ENCODE measurements at regions not wholly inside any gene's neighbourhood (a gene's known extent, or its start where the extent isn't known, plus 50 kb on each side); places are given as distances from the start of the nearest gene placed in this dataset.

- Mint-ChIP-seq H3K4me3 (ENCODE audit: low read depth) (no peak overlapping the region), H3K9me3 (ENCODE audit: low read depth) (no peaks in the 10 kb centered on the region), H3K4me1 (ENCODE audit: low read depth) (no peaks in the 10 kb centered on the region), H3K27me3 (no peaks in the 10 kb centered on the region), H3K36me3 (ENCODE audit: insufficient read depth) (no peaks in the 10 kb centered on the region), H3K27ac (no peak overlapping the region)
- TF ChIP-seq, protein P1, sequence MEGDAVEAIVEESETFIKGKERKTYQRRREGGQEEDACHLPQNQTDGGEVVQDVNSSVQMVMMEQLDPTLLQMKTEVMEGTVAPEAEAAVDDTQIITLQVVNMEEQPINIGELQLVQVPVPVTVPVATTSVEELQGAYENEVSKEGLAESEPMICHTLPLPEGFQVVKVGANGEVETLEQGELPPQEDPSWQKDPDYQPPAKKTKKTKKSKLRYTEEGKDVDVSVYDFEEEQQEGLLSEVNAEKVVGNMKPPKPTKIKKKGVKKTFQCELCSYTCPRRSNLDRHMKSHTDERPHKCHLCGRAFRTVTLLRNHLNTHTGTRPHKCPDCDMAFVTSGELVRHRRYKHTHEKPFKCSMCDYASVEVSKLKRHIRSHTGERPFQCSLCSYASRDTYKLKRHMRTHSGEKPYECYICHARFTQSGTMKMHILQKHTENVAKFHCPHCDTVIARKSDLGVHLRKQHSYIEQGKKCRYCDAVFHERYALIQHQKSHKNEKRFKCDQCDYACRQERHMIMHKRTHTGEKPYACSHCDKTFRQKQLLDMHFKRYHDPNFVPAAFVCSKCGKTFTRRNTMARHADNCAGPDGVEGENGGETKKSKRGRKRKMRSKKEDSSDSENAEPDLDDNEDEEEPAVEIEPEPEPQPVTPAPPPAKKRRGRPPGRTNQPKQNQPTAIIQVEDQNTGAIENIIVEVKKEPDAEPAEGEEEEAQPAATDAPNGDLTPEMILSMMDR (IDR thresholded peaks at IDR 0.05; ENCODE audit: unreplicated experiment): no peak
- no peak for DNase-seq (ENCODE audit: low spot score, unreplicated experiment)
Measured at GRCh38 chr3:13148126-13148525, 74.9 kb upstream of the IQSEC1 start.

DNA sequence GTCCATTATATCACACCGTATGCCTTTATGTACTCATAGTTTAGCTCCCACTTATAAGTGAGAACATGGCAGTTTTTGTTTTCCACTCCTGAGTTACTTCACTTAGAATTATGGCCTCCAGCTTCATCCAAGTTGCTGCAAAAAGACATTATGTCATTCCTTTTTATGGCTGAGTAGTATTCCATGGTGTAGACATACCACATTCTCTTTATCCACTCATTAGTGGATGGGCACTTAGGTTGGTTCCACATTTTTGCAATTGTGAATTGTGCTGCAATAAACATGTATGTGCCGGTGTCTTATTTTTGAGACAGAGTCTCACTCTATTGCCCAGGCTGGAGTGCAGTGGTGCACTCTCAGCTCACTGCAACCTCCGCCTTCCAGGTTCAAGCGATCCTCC, 74.1 kb upstream of the IQSEC1 start:
- no peaks in the 10 kb centered on the region for H3K36me3 Mint-ChIP-seq (ENCODE audit: insufficient read depth)

DNA sequence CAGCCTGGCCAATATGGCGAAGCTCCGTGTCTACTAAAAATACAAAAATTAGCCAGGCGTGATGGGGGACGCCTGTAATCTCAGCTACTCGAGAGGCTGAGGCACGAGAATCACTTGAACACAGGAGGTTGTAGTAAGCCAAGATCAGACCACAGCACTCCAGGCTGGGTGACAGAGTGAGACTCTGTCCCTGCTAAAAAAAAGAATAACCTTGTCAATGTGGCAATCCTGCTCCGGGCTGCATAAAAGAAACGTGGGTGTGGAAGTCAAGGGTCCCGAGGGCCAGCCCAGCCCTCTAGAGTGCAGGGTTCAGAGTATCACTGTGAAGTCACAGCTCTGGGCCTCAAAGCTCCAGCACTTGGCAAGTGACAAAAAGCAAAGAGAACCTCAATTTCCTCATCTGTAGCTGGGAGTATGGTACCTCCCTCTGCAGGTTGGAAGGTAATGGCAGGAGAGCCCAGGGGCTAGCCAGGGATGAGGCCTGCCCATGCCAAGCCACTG, 73.5 kb upstream of the IQSEC1 start:
- no peaks in the 10 kb centered on the region for H3K4me1 Mint-ChIP-seq (ENCODE audit: low read depth)

More for the DNA sequence above, 74.1 kb upstream of the IQSEC1 start:
- Mint-ChIP-seq H3K4me1 (ENCODE audit: low read depth) (no peaks in the 10 kb centered on the region), H3K27ac (no peak overlapping the region), H3K27me3 (no peaks in the 10 kb centered on the region), H3K4me3 (ENCODE audit: low read depth) (no peak overlapping the region), H3K9me3 (ENCODE audit: low read depth) (no peaks in the 10 kb centered on the region)
- no peak for DNase-seq (ENCODE audit: low spot score, unreplicated experiment)
- TF ChIP-seq, protein P1 (IDR thresholded peaks at IDR 0.05; ENCODE audit: unreplicated experiment): no peak

DNA sequence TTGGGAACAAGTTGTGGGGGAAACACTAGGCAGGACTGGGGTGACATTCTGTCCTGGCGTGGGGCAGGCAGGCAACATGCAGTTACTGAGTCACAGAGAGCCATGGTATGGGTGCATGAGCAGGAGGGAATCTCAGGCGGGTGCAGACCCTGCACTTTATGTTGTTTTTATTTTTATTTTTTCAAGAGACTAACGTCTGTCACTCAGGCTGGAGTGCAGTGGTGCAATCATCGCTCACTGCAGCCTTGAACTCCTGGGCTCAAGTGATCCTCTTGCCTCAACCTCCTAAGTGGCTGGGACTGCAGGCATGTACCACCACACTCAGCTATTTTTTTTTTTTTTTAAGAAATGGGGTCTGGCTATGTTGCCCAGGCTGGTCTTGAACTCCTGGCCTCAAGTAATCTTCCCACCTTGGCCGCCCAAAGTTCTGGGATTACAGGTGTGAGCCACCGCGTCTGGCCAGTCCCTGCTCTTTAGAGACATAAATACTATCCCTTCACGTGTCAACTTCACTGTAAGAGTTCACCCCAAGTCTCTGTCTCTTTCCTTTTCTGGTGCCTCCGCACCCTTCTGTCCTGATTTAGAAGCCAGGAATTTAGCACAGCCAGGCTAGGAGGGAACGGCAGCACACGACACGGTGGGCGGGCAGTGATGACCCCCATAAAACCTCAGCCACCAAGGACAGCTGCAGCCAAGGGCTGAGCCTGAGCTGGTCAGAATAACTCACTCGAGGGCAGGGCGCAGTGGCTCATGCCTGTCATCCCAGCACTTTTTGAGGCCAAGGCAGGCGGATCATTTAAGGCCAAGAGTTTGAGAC, 72.8 kb upstream of the IQSEC1 start:
- H3K9me3 Mint-ChIP-seq (ENCODE audit: low read depth): no peaks in the 10 kb centered on the region
- no peak for DNase-seq (ENCODE audit: low spot score, unreplicated experiment)

More for the DNA sequence above, 73.5 kb upstream of the IQSEC1 start:
- Mint-ChIP-seq H3K9me3 (ENCODE audit: low read depth) (no peaks in the 10 kb centered on the region), H3K27ac (no peak overlapping the region), H3K4me3 (ENCODE audit: low read depth) (no peak overlapping the region), H3K36me3 (ENCODE audit: insufficient read depth) (no peaks in the 10 kb centered on the region), H3K27me3 (peaks cover 3% of the 10 kb centered on the region)
- TF ChIP-seq, protein P1 (IDR thresholded peaks at IDR 0.05; ENCODE audit: unreplicated experiment): no peak
- no peak for DNase-seq (ENCODE audit: low spot score, unreplicated experiment)

DNA sequence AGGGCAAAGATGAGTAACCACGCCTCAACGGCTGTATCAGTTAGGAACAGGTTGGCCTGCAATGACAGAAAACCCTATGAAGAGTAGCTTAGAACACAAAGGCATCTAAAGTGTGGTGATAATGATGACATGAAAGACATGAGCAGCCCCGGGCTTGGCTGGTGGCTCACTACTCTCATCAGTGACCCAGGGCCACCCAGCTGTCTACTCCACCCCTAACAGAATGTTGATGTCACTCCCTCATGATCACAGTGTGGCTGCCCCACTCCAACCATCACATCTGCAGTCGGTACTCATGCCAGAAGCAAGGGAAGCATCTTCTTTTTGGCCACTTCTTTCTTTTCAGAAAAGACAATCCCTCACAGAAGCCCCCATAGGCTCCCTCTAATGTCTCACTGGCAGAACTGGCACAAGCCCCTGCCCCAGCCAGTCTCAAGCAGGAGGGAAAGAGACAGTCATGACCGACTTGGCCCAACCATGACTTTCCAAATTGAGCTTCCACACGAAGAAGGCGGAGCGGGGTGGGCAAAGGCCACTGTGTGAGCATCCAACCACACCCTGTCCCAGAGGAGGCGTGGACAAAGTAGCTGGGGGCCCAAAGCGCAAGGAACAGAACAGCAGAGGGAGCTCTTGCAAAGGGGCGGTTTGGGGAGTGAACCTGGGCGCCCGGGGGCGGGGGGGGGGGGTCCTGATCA, 72.0 kb upstream of the IQSEC1 start:
- Mint-ChIP-seq H3K4me3 (ENCODE audit: low read depth) (no peak overlapping the region), H3K4me1 (ENCODE audit: low read depth) (no peaks in the 10 kb centered on the region), H3K27me3 (peaks cover 4% of the 10 kb centered on the region), H3K9me3 (ENCODE audit: low read depth) (no peaks in the 10 kb centered on the region), H3K36me3 (ENCODE audit: insufficient read depth) (no peaks in the 10 kb centered on the region), H3K27ac (no peak overlapping the region)
- DNase-seq (ENCODE audit: low spot score, unreplicated experiment): no peak
- TF ChIP-seq, protein P1 (IDR thresholded peaks at IDR 0.05; ENCODE audit: unreplicated experiment): no peak

More for the DNA sequence above, 72.8 kb upstream of the IQSEC1 start:
- Mint-ChIP-seq H3K4me1 (ENCODE audit: low read depth) (no peaks in the 10 kb centered on the region), H3K27me3 (peaks cover 3% of the 10 kb centered on the region), H3K36me3 (ENCODE audit: insufficient read depth) (no peaks in the 10 kb centered on the region), H3K4me3 (ENCODE audit: low read depth) (no peak overlapping the region), H3K27ac (no peak overlapping the region)
- TF ChIP-seq, protein P1 (IDR thresholded peaks at IDR 0.05; ENCODE audit: unreplicated experiment): no peak
